Osteocyte (in vitro differentiated cells): ENCODE measurements at regions not wholly inside any gene's neighbourhood (a gene's known extent, or its start where the extent isn't known, plus 50 kb on each side); places are given as distances from the start of the nearest gene placed in this dataset.

ENCODE experiments used
- DNase-seq: peaks from one replicate; pipeline ENCODE4 v3.0.0; 2021; ENCODE audit warnings: mixed read lengths; ENCODE audit not compliant: unreplicated experiment; ENCODE audit errors: extremely low spot score
- H3K27ac Mint-ChIP-seq: one replicate; pipeline ENCODE4 v1.8.0; 2021; ENCODE audit warnings: mild to moderate bottlenecking, mixed read lengths; ENCODE audit not compliant: unreplicated experiment
- H3K27me3 Mint-ChIP-seq: one replicate; pipeline ENCODE4 v1.8.0; 2021; ENCODE audit warnings: mixed read lengths; ENCODE audit not compliant: unreplicated experiment
- H3K36me3 Mint-ChIP-seq: one replicate; pipeline ENCODE4 v1.8.0; 2021; ENCODE audit warnings: mixed read lengths; ENCODE audit not compliant: unreplicated experiment
- H3K4me1 Mint-ChIP-seq: one replicate; pipeline ENCODE4 v1.8.0; 2021; ENCODE audit warnings: mixed read lengths; ENCODE audit not compliant: unreplicated experiment
- H3K4me3 Mint-ChIP-seq: one replicate; pipeline ENCODE4 v1.8.0; 2021; ENCODE audit warnings: mild to moderate bottlenecking, moderate library complexity, mixed read lengths; ENCODE audit not compliant: unreplicated experiment
- H3K9me3 Mint-ChIP-seq: one replicate; pipeline ENCODE4 v1.8.0; 2021; ENCODE audit warnings: mixed read lengths; ENCODE audit not compliant: unreplicated experiment
- CTCF ChIP-seq: fragments of 200-600 bp; sonication (generic); IDR thresholded peaks from 2 replicates; pipeline ENCODE4 v1.5.0; 2021; ENCODE audit warnings: antibody characterized with exemption, mild to moderate bottlenecking, moderate library complexity

- TF ChIP-seq CTCF = no peak
- Mint-ChIP-seq H3K9me3 (no peaks in the 10 kb centered on the region), H3K4me1 (peaks cover 27% of the 10 kb centered on the region), H3K27me3 (peaks cover 5% of the 10 kb centered on the region), H3K27ac (no peak overlapping the region), H3K36me3 (no peaks in the 10 kb centered on the region), H3K4me3 (no peak overlapping the region)
- DNase-seq = no peak
Measured at GRCh38 chr2:201975434-201975833, 58.2 kb upstream of the FZD7 start.

- H3K4me3 Mint-ChIP-seq = no peak overlapping the region
- no peaks in the 10 kb centered on the region for H3K36me3 Mint-ChIP-seq
- H3K9me3 Mint-ChIP-seq = no peaks in the 10 kb centered on the region
- H3K27me3 Mint-ChIP-seq = peaks cover 5% of the 10 kb centered on the region
- TF ChIP-seq CTCF = no peak
- H3K27ac Mint-ChIP-seq = no peak overlapping the region
- H3K4me1 Mint-ChIP-seq = peaks cover 22% of the 10 kb centered on the region
- no peak for DNase-seq
Measured at GRCh38 chr2:201975964-201976612, 57.6 kb upstream of the FZD7 start.

- Mint-ChIP-seq H3K4me1 (peaks cover 9% of the 10 kb centered on the region), H3K36me3 (no peaks in the 10 kb centered on the region), H3K4me3 (no peak overlapping the region), H3K27ac (no peak overlapping the region), H3K27me3 (peaks cover 5% of the 10 kb centered on the region), H3K9me3 (no peaks in the 10 kb centered on the region)
- DNase-seq = no peak
- no peak for TF ChIP-seq CTCF
Measured at GRCh38 chr2:201977651-201978050, 56.0 kb upstream of the FZD7 start.

- no peak overlapping the region for H3K4me3 Mint-ChIP-seq
- TF ChIP-seq CTCF = no peak
- H3K9me3 Mint-ChIP-seq = no peaks in the 10 kb centered on the region
- no peaks in the 10 kb centered on the region for H3K36me3 Mint-ChIP-seq
- DNase-seq = no peak
- H3K27me3 Mint-ChIP-seq = peaks cover 5% of the 10 kb centered on the region
- peaks cover 9% of the 10 kb centered on the region for H3K4me1 Mint-ChIP-seq
- H3K27ac Mint-ChIP-seq = no peak overlapping the region
Measured at GRCh38 chr2:201978333-201978732, 55.3 kb upstream of the FZD7 start.

GRCh38 chr2:201978986-201979385 is 54.7 kb upstream of the FZD7 start:
- no peak for TF ChIP-seq CTCF
- no peaks in the 10 kb centered on the region for H3K9me3 Mint-ChIP-seq
- no peak overlapping the region for H3K4me3 Mint-ChIP-seq
- no peak for DNase-seq
- no peak overlapping the region for H3K27ac Mint-ChIP-seq
- H3K36me3 Mint-ChIP-seq = no peaks in the 10 kb centered on the region
- peaks cover 5% of the 10 kb centered on the region for H3K27me3 Mint-ChIP-seq
- peaks cover 9% of the 10 kb centered on the region for H3K4me1 Mint-ChIP-seq
